ENCODE measurements at regions not wholly inside any gene's neighbourhood (a gene's known extent, or its start where the extent isn't known, plus 50 kb on each side); places are given as distances from the start of the nearest gene placed in this dataset.

- DNase-seq, result no peak
- intact Hi-C loops (cut with micrococcal nuclease), result no loop called here
- Histone ChIP-seq H3K27me3 (ENCODE audit: low read depth) (peaks cover 9% of the 10 kb centered on the region), H3K9me3 (replicated peaks) (peaks cover 8% of the 10 kb centered on the region), H3K27ac (replicated peaks) (no peak overlapping the region), H3K36me3 (no peaks in the 10 kb centered on the region), H3K4me1 (peaks cover 8% of the 10 kb centered on the region), H3K4me3 (no peak overlapping the region)
- TF ChIP-seq, protein P1, sequence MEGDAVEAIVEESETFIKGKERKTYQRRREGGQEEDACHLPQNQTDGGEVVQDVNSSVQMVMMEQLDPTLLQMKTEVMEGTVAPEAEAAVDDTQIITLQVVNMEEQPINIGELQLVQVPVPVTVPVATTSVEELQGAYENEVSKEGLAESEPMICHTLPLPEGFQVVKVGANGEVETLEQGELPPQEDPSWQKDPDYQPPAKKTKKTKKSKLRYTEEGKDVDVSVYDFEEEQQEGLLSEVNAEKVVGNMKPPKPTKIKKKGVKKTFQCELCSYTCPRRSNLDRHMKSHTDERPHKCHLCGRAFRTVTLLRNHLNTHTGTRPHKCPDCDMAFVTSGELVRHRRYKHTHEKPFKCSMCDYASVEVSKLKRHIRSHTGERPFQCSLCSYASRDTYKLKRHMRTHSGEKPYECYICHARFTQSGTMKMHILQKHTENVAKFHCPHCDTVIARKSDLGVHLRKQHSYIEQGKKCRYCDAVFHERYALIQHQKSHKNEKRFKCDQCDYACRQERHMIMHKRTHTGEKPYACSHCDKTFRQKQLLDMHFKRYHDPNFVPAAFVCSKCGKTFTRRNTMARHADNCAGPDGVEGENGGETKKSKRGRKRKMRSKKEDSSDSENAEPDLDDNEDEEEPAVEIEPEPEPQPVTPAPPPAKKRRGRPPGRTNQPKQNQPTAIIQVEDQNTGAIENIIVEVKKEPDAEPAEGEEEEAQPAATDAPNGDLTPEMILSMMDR (IDR thresholded peaks at IDR 0.05; ENCODE audit: borderline replicate concordance), result no peak
These were observed 84.1 kb upstream of the CDH13 start for GRCh38 chr16:82542714-82543113.

GRCh38 chr16:82541103-82541502, 85.7 kb upstream of the CDH13 start:
- Histone ChIP-seq H3K9me3 (replicated peaks) (peaks cover 13% of the 10 kb centered on the region), H3K36me3 (no peaks in the 10 kb centered on the region), H3K27me3 (ENCODE audit: low read depth) (peaks cover 9% of the 10 kb centered on the region), H3K4me1 (peaks cover 8% of the 10 kb centered on the region), H3K27ac (replicated peaks) (no peak overlapping the region), H3K4me3 (no peak overlapping the region)
- DNase-seq, result no peak
- TF ChIP-seq, protein P1 (IDR thresholded peaks at IDR 0.05; ENCODE audit: borderline replicate concordance), result no peak
- intact Hi-C loops (cut with micrococcal nuclease), result no loop called here

DNA sequence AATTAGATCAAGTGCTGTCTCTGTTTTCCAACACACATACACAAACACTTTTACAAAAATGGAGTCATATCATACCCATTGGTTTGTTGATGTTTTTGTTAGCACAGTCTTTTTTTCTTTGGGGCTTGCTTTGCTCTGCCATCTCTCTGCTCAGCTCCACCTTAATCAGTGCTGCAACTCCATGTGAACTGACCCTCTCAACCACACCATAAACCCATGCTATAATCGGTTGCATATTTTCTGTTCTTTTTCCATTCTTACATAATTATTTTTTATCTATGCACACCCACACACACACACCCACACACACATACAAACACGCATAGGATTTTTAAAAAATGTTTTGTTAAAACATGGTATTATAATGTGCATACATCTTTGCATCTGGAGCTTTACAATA, 91.0 kb upstream of the CDH13 start:
- Histone ChIP-seq H3K4me3 (no peak overlapping the region), H3K36me3 (no peaks in the 10 kb centered on the region), H3K4me1 (no peaks in the 10 kb centered on the region), H3K27me3 (ENCODE audit: low read depth) (peaks cover 4% of the 10 kb centered on the region), H3K27ac (replicated peaks) (no peak overlapping the region), H3K9me3 (replicated peaks) (peaks cover 21% of the 10 kb centered on the region)
- DNase-seq, result no peak
- intact Hi-C loops (cut with micrococcal nuclease), result no loop called here
- TF ChIP-seq, protein P1 (IDR thresholded peaks at IDR 0.05; ENCODE audit: borderline replicate concordance), result no peak

- H3K9me3 ChIP-seq (replicated peaks), result peaks cover 21% of the 10 kb centered on the region
- intact Hi-C loops (cut with micrococcal nuclease), result no loop called here
- no peak for DNase-seq
These were observed 91.5 kb upstream of the CDH13 start for GRCh38 chr16:82535262-82535661.

DNA sequence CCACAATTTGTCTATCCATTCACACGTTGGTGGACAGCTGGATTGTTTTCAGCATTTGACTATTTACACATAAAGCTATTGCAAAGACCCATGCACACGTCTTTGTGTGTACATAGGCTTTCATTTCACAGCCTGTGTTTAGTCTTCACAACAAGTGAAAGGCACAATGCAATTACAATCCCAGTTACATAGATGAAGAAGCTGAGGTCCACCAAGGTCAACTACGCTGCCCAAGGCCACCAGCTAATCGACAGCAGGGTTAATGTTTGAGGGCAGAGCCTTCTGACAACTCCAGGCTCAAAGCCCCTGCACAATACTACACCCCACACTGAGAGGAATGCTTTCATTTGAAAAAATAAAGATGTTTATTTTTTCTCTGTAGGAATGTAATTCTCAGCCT, 93.6 kb upstream of the CDH13 start:
- no peak overlapping the region for H3K27ac ChIP-seq (replicated peaks)
- no peak overlapping the region for H3K4me3 ChIP-seq
- peaks cover 4% of the 10 kb centered on the region for H3K27me3 ChIP-seq (ENCODE audit: low read depth)
- H3K36me3 ChIP-seq, result no peaks in the 10 kb centered on the region
- intact Hi-C loops (cut with micrococcal nuclease), result no loop called here
- DNase-seq, result no peak
- TF ChIP-seq, protein P1 (IDR thresholded peaks at IDR 0.05; ENCODE audit: borderline replicate concordance), result no peak
- H3K4me1 ChIP-seq, result no peaks in the 10 kb centered on the region
- peaks cover 17% of the 10 kb centered on the region for H3K9me3 ChIP-seq (replicated peaks)

More at GRCh38 chr16:82535262-82535661, 91.5 kb upstream of the CDH13 start:
- Histone ChIP-seq H3K36me3 (no peaks in the 10 kb centered on the region), H3K27ac (replicated peaks) (no peak overlapping the region), H3K4me3 (no peak overlapping the region), H3K27me3 (ENCODE audit: low read depth) (peaks cover 4% of the 10 kb centered on the region), H3K4me1 (no peaks in the 10 kb centered on the region)
- TF ChIP-seq, protein P1 (IDR thresholded peaks at IDR 0.05; ENCODE audit: borderline replicate concordance), result no peak

- intact Hi-C loops (cut with micrococcal nuclease), result no loop called here
- Histone ChIP-seq H3K27ac (replicated peaks) (no peak overlapping the region), H3K4me3 (no peak overlapping the region), H3K4me1 (no peaks in the 10 kb centered on the region), H3K9me3 (replicated peaks) (peaks cover 8% of the 10 kb centered on the region), H3K27me3 (ENCODE audit: low read depth) (peaks cover 4% of the 10 kb centered on the region), H3K36me3 (no peaks in the 10 kb centered on the region)
- DNase-seq, result no peak
- TF ChIP-seq, protein P1 (IDR thresholded peaks at IDR 0.05; ENCODE audit: borderline replicate concordance), result no peak
These were observed 95.9 kb upstream of the CDH13 start for GRCh38 chr16:82530883-82531282.

Measured in left ventricle myocardium inferior (tissue), 1 donor.